GM21786 (cell line): ENCODE measurements at regions not wholly inside any gene's neighbourhood (a gene's known extent, or its start where the extent isn't known, plus 50 kb on each side); places are given as distances from the start of the nearest gene placed in this dataset.
A peak's percentile ranks its signal among the peaks of the same experiment; 100 is the strongest.

Source experiments
- ATAC-seq: cut with Tn5 transposase; IDR thresholded peaks from one replicate; pipeline ENCODE4 v1.9.1; 2021; ENCODE audit not compliant: unreplicated experiment

DNA sequence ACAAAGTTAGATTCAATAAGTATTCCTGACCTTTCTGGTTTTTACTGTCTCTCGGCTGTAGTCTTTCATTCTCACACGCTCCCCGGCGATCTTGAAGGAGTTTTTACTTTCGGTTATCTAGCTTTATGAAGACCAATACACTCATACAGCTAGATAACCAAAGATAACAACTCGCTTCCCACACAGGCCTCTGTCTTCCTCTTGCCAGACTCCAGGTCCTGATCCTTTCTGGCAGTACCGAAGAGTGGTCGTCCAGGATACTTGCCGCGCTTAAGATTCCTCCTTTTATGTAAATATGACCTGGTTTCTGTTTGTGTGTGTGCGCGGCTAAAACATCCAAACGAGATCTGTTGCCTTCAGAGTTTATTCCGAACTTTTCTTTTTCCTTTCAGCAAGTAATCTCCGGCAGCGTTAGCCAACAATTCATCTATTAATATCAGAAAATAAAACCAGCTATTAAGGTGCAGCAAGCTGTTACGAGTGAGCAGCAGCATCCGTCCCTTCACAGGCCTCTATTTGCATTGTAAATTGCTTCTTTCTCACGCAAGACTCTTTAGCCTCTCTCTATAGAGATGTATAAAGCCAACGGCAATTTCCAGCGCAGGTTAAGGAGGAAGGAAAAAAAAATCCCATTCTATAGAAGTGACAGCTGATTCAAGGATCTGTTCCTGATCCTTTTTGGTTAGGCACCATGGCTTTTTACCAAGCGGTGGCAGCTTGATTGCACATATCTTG, 216.1 kb downstream of the MEF2C start:
- ATAC-seq = peak; percentile 61

GRCh38 chr5:88665750-88666215, 217.2 kb downstream of the MEF2C start:
- no peak for ATAC-seq

DNA sequence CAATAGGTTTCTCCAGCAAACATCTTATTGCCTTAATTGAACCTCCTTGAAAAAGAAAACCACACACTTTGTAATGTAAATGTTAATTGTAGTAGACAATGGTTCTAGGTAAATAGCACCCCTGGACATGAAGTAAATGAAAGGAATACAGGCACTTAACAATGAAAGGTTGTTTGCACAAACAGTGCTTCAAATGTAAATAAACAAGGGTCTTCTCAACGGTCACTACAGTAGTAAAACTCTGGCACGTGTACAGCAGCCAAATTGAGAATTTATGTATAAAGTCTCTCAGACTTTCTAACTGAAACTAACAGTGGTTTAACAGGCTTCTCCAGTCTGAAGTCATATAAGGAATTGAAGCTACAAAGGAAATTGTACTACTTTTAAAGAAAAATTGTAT, 218.3 kb downstream of the MEF2C start:
- ATAC-seq = no peak

- no peak for ATAC-seq
These were observed 219.2 kb downstream of the MEF2C start for GRCh38 chr5:88663793-88664216.

- no peak for ATAC-seq
These were observed 220.1 kb downstream of the MEF2C start for GRCh38 chr5:88662846-88663245.

GRCh38 chr5:88661806-88662207, 221.2 kb downstream of the MEF2C start:
- ATAC-seq = no peak

DNA sequence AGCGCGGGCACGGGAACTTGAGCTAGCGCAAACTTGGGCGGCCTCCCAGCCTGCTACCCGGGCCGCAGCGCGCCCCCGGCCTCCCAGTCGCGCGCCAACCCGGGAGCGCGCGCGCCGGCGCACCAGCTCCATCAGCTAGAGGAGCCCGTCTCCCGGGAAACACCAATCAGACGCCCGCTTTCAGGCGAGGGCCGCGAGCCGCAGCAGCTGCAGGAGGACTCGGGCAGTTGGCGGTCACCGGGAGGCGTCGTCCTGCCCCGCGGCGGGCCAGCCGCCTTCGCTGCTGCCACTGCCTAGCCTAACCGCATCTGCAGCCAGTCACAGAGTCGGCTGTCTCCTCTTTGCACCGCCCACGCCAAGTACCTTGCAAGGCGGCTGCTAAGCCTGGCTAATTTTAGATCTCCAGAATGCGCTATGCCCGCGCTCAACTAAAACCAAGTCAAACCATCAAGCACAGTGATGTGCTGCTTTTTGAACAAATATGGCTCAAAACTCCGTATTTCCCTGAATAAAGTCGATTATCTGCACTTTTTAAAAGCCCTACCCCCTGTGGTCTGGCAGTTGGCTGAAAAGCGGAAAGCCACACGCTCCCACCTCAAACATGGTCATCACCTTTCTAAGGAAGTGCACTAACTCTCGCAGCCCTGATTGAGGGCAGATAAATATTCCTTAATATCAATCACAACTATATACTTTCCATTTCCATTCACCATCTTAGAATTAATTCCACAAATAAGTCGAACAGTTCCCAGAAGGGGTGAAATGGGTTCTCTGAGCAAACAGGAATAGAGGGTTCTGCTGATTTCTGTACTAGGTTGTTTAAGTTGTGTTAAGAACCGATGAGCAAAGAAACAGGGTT, 221.8 kb downstream of the MEF2C start:
- peak; percentile 59 for ATAC-seq

DNA sequence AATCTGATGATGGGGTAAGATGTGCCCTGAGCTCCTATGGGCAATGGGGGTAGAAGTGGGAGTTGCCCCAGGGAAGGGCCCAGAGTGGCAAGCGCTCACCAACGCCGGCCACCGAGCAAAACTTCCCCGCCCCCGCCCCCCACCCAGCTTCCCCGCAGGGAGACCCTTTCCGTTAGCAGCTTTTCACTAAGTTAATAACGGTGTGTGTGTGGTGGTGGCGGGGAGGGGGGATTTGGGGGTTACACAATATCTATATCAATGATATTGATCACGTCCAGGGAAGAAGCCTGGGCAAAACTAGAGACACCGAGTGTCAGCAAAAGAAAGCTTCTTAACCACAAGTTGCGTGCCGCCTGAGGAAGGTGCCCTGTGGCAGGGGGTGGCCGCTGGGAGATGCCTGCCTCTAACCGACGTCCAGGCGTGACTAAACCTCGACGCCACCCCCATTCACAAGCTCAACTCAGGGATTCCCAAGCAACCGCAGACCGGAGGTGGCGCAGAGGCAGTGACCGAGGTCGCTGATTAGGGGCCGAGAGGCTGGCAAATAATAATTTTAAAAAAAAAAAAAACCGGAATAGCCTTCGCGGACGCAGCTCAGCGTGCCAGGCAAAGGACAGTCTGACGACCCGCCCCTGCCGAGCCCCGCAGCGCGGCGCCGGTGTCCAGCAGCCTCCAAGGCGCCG, 222.6 kb downstream of the MEF2C start:
- ATAC-seq = peak; percentile 30

- ATAC-seq = peak; percentile 55
These were observed 223.3 kb downstream of the MEF2C start for GRCh38 chr5:88659529-88660263.

DNA sequence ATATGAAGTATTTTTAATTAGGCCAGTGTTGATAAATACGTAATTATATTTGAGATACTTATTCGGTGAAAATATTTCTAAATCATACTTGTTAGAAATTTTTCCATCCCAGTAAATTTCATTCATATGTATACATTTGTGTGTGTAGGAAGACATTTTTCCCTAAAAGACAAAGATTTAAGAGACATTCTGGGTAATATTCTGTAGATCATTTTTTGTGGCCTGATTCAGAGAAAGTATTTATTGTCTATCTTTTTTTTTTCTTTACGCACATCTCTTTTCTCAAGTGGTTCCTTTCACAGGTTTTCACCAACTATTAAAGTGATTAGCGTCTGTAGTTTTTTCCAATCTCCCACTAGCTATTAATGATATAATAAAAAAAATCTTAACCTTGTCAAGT, 224.1 kb downstream of the MEF2C start:
- no peak for ATAC-seq

DNA sequence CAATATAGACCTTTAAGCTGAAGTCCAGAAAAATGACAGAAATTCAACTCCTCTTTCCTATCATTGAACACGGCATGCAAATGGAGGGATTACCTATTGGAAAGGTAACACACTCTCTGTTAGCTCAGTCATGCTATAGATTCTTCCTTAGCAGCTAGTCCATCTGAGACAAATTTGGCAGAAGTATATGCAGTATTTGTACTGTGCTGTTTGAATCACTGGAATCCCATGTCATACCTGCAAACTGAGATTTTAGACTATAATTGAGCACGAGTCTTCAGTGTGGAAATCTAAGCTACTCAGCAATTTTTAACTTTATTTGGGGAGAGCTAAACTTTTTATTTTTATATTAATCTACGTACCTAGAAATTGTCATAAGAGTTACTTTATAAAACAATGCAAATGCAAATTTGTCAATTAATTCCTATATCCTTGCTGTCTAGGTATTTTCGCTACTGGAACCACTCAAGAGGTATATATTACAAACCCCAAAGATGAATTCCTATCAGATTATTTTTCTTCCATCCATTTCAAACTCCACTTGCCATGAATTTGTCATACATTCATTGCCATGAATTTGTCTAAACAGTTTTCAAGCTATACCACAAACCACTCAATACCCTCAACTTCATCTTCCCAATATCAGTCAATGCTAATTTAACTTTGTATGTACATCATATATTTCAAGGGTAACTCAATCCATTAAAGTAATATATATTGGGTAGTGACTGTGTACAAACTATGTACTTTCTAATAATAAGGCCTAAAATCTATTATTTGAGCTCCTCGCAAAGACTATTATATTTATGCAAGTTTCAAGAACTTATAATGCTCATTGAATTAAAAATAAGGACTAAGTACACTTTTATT, 224.8 kb downstream of the MEF2C start:
- ATAC-seq = no peak

DNA sequence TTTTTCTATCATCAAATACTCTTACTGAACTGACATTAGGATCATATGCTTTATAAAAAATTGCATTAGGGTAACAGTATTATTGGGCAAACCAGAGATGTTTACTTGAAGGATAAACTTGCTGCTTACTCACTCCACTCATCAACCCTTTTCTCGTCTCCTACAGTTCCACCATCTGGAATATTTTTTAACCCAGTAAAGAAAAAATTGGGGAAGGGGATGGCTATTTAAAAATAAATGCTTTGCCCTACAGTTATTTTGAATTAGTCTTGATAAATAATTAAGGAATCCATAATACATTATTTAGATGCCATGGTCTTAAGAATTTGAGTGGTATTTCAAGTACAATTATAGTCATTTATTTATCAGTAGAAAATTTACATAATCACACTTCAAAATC, 225.8 kb downstream of the MEF2C start:
- no peak for ATAC-seq

- no peak for ATAC-seq
These were observed 226.6 kb downstream of the MEF2C start for GRCh38 chr5:88656221-88656950.

- ATAC-seq = no peak
These were observed 229.5 kb downstream of the MEF2C start for GRCh38 chr5:88653471-88653870.

DNA sequence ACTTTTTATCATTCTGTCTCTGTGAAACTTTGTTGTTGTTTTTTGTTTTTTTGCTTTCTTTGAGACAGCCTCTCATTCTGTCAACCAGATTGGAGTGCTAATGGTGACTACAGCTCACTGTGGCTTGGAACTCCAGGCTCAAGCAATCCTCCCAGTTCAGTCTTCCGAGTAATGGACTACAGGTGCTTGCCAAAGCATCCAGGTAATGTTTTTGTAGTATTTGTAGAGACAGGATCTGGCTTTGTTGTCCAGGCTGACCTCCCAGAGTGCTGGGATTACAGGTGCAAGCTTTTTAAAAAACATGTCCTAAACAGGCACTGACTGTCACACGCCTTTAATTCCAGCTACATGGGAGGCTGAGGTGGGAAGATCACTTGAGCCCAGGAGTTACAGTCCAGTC, 235.1 kb downstream of the MEF2C start:
- no peak for ATAC-seq

DNA sequence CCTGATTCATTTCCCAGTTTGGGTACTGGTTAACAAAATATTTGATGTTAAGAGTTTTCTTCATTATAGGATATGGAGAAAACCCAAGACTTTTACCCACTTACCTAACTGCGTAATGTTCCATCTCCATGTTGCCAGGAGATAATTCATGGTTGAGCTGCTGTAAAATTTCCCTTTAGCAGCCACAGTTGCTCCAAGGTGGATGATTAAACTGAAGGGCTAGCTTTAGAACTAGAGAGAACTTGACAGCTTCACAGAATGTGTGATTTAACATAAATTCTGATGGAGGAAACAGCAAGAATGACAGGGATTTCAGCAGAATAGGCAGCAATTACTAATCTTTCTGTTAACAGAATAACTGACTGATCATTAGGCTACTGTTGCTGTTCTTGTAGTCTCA, 236.1 kb downstream of the MEF2C start:
- ATAC-seq = no peak

DNA sequence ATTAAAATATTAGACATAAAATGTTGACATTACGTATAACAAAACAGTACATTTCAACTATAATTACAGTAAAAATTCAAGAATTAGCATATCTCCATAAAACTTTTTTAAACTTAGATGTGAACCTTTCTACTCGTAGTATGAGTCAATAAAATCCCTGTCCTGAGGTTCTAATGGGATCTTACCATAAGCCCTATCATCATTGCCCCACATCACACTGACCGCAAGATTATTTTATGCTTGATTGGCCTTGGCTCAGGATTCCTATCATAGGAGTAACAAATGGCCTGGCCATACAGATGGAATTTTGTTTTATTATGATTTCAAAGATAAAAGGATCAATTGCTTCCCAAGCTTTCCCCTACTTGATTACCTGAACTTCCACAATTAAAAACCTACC, 238.3 kb downstream of the MEF2C start:
- ATAC-seq = no peak

DNA sequence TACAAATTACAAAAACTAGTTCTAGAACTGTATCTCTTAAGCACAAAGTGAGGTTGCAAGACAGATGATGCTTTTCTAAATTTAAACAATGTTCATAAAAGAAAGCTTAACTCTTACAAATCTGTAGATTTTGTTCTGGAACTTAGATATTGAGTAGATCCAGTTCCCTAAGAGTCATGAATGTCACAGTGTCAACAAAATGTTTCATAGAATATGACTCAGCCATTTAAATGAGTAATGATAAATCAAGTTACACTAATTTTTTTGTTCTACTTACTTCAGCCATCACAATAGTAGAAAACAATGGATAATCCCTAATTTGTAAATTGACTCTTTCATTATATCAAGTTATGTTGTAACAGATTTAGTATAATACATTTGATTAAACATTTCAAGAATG, 239.7 kb downstream of the MEF2C start:
- no peak for ATAC-seq

DNA sequence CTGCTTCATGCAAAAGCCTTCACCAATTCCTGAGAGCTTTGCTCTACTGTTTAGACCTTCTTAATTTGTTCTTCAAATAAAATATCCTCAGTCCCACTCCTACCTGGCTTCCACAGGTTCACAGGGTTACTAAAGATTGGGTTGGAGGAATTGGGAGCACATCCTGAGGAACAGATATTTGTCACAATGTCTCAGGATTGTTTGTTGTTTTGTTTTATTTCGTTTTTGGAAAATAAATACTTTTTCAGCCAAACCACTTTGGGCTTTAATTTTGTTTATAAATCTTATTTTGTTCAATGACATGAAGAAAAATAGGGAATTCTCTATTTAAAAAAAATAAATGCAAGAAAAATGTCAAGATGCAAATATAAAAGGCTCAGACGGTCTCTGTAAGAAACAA, 249.0 kb downstream of the MEF2C start:
- ATAC-seq = no peak
